GM19043 (cell line): ENCODE measurements at regions not wholly inside any gene's neighbourhood (a gene's known extent, or its start where the extent isn't known, plus 50 kb on each side); places are given as distances from the start of the nearest gene placed in this dataset.

Source experiments
- ATAC-seq: cut with Tn5 transposase; IDR thresholded peaks from one replicate; pipeline ENCODE4 v1.9.1; 2021; ENCODE audit warnings: low read depth; ENCODE audit not compliant: unreplicated experiment

GRCh38 chr2:56099963-56100362 is 83.8 kb upstream of the CCDC85A start:
- ATAC-seq: no peak

GRCh38 chr2:56100791-56101312 is 82.9 kb upstream of the CCDC85A start:
- no peak for ATAC-seq

GRCh38 chr2:56102098-56102497 is 81.7 kb upstream of the CCDC85A start:
- ATAC-seq: no peak

- no peak for ATAC-seq
Observed at GRCh38 chr2:56102866-56103265, 80.9 kb upstream of the CCDC85A start.

- no peak for ATAC-seq
Observed at GRCh38 chr2:56104962-56105361, 78.8 kb upstream of the CCDC85A start.

- no peak for ATAC-seq
Observed at GRCh38 chr2:56107502-56108220, 76.1 kb upstream of the CCDC85A start.

GRCh38 chr2:56108806-56109205 is 75.0 kb upstream of the CCDC85A start:
- no peak for ATAC-seq

- no peak for ATAC-seq
Observed at GRCh38 chr2:56109994-56110393, 73.8 kb upstream of the CCDC85A start.

- no peak for ATAC-seq
Observed at GRCh38 chr2:56113382-56113975, 70.3 kb upstream of the CCDC85A start.

- ATAC-seq: no peak
Observed at GRCh38 chr2:56117764-56118163, 66.0 kb upstream of the CCDC85A start.

- ATAC-seq: no peak
Observed at GRCh38 chr2:56118474-56118873, 65.3 kb upstream of the CCDC85A start.

- no peak for ATAC-seq
Observed at GRCh38 chr2:56121995-56122394, 61.8 kb upstream of the CCDC85A start.

GRCh38 chr2:56123538-56123937 is 60.3 kb upstream of the CCDC85A start:
- ATAC-seq: no peak

GRCh38 chr2:56127010-56127409 is 56.8 kb upstream of the CCDC85A start:
- no peak for ATAC-seq

GRCh38 chr2:56127463-56128152 is 56.2 kb upstream of the CCDC85A start:
- no peak for ATAC-seq

GRCh38 chr2:56128235-56128634 is 55.6 kb upstream of the CCDC85A start:
- no peak for ATAC-seq

GRCh38 chr2:56130463-56131070 is 53.2 kb upstream of the CCDC85A start:
- no peak for ATAC-seq

GRCh38 chr2:56132138-56132537 is 51.7 kb upstream of the CCDC85A start:
- ATAC-seq: no peak

- ATAC-seq: no peak
Observed at GRCh38 chr2:56133441-56133840, 50.3 kb upstream of the CCDC85A start.

- no peak for ATAC-seq
Observed at GRCh38 chr2:56133931-56134629, 49.7 kb upstream of the CCDC85A start.
